Erythroblast (primary cell): ENCODE measurements at regions not wholly inside any gene's neighbourhood (a gene's known extent, or its start where the extent isn't known, plus 50 kb on each side); places are given as distances from the start of the nearest gene placed in this dataset.

Experiments used
- GATA1 ChIP-seq: IDR thresholded peaks from 2 replicates; pipeline ENCODE4 v1.6.1; 2011; ENCODE audit warnings: low read depth, mild to moderate bottlenecking, control low read depth, low read length, moderate library complexity
- POLR2A ChIP-seq: IDR thresholded peaks from 2 replicates; pipeline ENCODE4 v1.6.1; 2011; ENCODE audit warnings: mild to moderate bottlenecking, low read length

- no peak for TF ChIP-seq POLR2A
- no peak for TF ChIP-seq GATA1
These were observed 212.4 kb downstream of the TLE1 start for GRCh38 chr9:81476813-81477490.
